ENCODE measurements at regions not wholly inside any gene's neighbourhood (a gene's known extent, or its start where the extent isn't known, plus 50 kb on each side); places are given as distances from the start of the nearest gene placed in this dataset.

GRCh38 chr13:26822146-26822545 lies 61.6 kb upstream of the GPR12 start:
- no peak for DNase-seq

- no peak for DNase-seq
Observed at GRCh38 chr13:26821672-26822071, 61.1 kb upstream of the GPR12 start.

GRCh38 chr13:26820871-26821270 lies 60.3 kb upstream of the GPR12 start:
- DNase-seq = no peak

GRCh38 chr13:26819046-26819445 lies 58.5 kb upstream of the GPR12 start:
- DNase-seq = no peak

GRCh38 chr13:26816881-26817280 lies 56.3 kb upstream of the GPR12 start:
- DNase-seq = no peak

- DNase-seq = no peak
Observed at GRCh38 chr13:26813980-26814348, 53.4 kb upstream of the GPR12 start.

GRCh38 chr13:26813321-26813979 lies 52.9 kb upstream of the GPR12 start:
- DNase-seq = no peak

- DNase-seq = no peak
Observed at GRCh38 chr13:26811581-26811980, 51.0 kb upstream of the GPR12 start.

Data from activated effector memory CD4-positive, alpha-beta T cell treated with Interleukin-2 at 50 U/mL for 16 hours (primary cell).